ENCODE measurements at regions not wholly inside any gene's neighbourhood (a gene's known extent, or its start where the extent isn't known, plus 50 kb on each side); places are given as distances from the start of the nearest gene placed in this dataset.

GRCh38 chr11:25272214-25272613 is 775.4 kb downstream of the LUZP2 start:
- TF ChIP-seq CTCF (IDR thresholded peaks at IDR 0.05; ENCODE audit: low read depth, low read length): no peak
- no peak for TF ChIP-seq EZH2phosphoT487 (IDR thresholded peaks at IDR 0.05; ENCODE audit: low read depth)
